NCI-H1092 (cell line): ENCODE measurements at regions not wholly inside any gene's neighbourhood (a gene's known extent, or its start where the extent isn't known, plus 50 kb on each side); places are given as distances from the start of the nearest gene placed in this dataset.
"Not testable (repeated sequence)": the region's sequence is repeated elsewhere in the genome, so short reads cannot be mapped to it uniquely, and the experiment has no call there.

Experiments
- DNase-seq: peaks from one replicate; lab custom pipeline; 2025; lab: John Stamatoyannopoulos, UW

DNA sequence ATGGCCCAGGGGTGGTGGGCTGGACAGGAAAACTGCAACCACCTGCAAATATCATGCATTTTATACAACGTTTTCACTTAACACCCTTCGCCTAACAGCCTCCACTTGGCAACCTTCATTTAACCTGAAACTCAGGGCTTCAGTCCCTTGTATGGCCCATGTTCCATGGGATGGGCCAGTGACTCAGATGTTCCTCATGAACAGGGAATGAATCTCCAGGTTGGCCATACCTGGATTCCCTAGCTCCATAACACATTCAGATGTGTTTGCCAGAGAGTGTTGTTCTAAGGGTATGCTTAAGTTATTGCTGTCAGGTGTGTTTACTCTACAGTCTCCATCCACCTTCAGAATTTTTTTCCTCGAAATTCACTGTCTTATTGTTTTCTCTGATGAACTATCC, 316.9 kb downstream of the JRKL start:
- no peak for DNase-seq

DNA sequence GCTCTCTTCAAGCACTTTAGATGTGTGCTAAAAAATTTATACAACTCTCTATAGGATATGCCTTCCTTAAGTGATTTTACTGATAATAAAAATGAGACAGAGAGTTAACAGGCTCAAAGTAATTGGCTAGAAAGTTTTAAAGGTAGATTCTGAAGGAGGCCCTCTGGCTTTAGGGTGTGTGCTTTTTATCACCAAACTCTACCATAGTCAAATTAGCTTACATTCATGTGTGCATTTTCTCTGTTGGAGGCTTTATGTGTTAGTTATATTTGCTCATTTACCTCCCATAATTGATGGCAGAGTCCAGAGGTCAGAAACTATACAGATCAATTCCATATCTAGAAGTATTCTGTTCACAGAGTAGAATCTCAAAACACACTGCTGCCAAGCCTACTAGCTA, 317.5 kb downstream of the JRKL start:
- no peak for DNase-seq

DNA sequence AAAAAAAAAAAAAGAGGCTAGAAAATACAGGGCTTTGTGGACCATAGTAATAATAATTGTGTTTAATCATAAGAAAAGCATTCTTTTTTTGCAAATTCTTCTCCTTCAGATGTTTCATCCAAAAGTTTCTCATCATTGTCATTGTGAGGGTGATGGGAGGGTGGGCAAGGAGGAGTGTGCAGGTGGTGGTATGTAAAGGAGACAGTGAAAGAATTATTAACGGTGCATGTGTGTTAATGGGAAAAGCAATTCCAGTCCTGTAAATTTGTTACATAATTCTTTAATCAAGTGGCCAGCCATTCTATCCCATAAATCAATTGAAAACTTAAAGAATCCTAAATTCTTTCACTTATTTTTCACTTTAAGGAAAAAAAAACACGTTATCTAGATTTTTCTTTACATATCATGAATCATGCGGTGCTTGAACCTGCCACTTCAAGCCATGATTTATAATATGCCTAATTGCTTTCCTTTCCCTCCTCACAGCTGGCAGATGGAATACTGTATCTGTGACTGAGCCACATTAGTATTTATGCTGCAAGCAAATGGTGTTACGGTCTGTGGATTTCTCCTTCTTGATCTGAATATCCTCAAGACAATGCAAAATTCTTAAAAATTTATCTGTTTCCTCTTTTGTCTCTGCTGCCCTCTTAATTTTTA, 318.5 kb downstream of the JRKL start:
- DNase-seq = no peak

DNA sequence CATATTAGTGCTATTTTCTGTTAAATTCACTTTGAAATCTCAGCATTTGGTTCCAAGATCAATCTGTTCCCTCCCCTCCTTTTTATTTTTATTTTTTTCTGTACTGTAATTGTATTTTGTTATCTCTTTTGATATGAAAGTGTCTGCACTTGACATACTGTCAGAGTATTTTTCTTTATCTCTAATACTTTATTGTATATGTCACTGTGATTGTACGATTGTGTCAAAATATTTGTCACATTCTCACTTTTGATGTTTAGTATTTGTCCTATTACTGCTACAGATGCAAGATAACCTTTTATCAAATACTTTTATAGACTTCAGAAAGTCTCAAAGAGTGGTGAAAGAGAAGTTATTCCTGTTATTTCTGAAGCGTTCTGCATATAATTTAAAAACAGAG, 323.5 kb downstream of the JRKL start:
- DNase-seq = no peak

DNA sequence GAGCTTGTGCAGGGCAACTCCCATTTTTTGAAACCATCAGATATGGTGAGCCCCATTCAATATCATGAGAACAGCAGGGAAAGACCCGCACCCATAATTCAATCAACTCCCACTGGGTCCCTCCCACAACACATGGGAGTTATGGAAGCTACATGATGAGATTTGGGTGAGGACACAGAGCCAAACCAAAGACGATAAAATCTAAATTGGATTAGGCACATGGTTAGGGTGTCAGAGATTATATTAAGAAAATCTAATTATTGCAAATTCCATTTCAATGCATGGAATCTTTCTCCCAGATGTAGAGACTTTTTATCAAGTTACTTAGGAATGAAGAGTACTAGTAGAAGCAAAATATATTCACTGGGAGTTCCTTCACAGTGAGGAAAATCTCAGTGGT, 324.9 kb downstream of the JRKL start:
- no peak for DNase-seq

DNA sequence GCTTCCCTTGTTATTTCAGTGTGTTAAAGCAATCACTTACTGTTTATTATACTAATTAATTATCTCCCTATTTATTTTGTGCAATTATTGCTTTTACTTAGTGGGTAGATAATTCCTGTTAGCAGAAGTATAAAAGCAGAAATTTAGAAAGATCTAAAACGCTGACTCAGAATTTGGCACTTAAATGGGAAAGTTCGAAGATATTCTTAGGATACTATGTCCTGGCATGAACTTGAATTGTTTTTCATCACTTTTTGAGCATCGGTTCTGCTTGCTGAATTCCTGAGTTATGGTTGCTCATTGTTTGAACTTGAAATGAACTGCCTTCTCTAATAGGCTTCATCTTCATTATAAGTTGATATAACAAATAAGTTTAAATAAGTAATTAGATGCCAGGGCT, 325.4 kb downstream of the JRKL start:
- DNase-seq = no peak

DNA sequence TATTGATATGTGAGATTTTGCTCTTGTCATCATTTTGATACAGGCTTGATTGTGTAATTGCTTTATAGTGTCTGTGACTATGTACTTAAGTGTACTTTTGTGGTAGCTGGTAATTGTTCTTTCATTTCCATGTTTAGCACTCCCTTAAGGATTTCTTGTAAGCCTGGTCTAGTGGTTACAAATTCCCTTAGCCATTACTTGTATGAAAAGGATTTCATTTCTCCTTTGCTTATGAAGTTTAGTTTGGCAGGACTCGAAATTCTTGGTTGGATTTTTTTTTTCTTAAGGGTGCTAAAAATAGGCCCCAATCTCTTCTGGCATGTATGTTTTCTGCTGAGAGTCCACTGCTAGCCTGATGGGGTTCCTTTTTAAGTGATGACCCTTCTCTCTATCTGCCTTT, 346.8 kb downstream of the JRKL start:
- DNase-seq = no peak

DNA sequence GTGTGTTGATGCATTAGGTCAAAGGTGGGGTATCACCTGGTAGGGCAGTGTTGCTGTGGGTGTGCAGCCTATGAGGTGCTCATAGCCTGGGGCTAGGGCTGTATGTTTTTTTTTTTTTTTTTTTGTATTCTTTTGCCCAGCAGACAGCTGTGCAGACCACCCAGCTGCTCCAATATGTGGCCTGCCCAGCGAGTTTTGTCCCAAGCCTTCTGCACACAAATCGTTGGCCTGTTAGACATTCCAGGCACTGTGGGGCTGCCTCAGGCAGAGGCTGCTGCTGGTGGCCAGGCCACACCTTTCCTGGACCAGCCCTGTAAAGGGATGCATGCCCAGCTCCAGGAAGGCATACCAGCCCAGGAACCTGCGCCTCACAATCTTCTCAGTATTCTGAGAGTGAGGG, 348.5 kb downstream of the JRKL start:
- DNase-seq = no peak

DNA sequence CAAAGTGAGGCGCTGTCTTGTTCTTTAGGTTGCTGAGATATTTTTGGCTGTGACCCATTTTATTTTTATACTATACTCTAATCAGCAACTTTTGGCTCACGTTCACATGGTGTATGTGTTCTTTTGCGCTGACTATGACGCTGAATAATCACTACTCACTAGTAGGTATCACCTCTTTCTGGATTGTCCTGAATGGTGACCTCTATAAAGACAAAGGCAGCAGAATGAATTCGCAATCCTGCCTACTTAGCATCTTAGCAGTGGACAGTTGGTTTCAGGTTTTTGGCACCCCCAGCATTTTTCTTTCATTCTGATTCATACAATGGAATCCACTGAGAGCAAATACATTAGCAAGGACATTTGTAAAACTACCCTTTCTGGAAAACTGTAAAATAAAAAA, 351.3 kb downstream of the JRKL start:
- DNase-seq = no peak

DNA sequence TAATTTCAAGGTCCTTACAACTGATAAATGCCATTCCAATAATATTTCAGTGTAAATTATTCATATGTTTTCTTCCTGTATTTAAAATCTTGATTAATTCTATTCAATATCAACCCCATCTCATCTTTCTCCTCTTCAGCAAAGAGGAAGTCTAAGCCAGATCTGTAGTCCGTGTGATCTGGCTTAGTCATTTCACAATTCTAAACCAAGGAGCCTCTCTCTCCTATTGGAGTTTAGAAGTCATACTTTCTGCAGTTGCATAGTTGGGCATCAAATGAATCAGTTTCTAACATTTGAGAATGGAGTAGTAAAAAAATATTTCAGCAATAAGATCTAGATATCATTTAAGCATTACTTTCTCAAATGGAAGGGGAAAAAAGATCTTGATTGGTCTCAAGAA, 354.9 kb downstream of the JRKL start:
- no peak for DNase-seq

DNA sequence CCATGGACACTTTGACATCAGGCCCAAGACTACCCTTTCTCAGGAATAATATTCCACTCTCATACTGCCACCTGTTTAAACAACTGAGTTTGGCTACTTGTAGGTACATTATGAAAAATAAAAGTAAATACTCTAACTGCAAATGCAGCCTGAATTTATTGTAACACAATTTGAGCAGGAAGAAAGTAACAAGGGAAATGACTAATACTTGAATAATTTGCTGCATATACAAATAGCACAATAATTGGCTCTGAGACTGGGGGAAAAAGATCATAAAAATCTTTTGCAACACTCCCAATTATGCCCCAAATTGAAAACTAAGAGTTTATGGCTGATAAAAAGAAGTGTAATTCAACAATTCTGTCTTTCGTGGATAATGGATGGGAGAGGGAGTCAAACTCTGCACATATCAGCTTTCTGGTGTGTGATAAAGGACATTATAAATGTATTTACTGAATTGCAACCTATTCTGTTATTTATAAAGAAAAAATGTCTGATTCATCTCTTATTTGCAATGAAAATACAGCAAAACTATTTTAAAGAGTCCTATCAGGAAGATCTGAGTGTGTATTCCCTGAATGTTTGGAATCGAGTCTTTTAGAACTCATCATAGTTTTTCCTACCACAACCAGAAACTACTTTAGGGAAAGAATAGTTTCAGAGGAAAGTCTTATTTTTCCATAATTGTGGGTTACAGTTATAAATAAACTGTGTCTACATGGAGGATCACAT, 359.0 kb downstream of the JRKL start:
- no peak for DNase-seq

DNA sequence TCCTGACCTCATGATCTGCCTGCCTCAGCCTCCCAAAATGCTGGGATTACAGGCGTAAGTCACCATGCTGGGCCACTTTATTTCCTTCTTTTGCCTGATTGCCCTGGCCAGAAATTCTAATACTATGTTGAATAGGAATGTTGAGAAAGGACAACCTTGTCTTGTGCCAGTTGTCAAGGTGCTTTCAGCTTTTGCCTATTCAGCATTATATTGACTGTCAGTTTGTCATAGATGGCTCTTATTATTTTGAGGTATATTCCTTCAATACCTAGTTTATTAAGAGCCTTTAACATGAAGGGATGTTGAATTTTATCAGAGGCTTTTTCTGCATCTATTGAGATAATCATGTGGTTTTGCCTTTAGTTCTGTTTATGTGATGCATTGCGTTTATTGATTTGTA, 362.0 kb downstream of the JRKL start:
- not testable (repeated sequence) for DNase-seq

DNA sequence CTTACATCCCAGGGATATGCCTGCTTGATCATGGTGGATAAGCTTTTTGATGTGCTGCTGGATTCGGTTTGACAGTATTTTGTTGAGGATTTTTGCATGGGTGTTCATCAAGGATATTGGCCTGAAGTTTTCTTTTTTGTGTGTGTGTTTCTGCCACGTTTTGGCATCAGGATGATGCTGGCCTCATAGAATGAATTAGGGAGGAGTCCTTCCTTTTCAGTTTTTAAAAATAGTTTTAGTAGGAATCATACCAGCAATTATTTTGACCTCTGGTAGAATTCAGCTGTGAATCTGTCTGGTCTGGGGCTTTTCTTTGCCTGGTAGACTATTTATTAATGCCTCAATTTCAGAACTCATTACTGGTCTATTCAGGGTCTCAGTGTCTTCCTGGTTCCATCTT, 362.4 kb downstream of the JRKL start:
- DNase-seq = no peak

DNA sequence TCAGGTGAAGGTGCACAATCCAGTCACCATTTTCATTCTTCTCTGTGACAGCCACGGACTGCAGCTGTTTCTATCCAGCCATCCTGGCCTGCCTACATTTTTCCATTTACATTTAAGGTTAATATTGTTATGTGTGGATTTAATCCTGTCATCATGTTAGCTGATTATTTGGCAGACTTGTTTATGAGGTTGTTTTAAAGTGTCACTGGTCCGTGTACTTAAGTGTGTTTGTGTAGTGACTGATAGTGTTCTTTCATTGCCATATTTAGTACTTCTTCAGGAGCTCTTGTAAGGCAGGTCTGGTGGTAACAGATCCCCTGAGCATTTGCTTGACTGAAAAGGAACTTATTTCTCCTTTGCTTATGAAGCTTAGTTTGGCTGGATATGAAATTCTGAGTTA, 364.2 kb downstream of the JRKL start:
- DNase-seq = no peak

DNA sequence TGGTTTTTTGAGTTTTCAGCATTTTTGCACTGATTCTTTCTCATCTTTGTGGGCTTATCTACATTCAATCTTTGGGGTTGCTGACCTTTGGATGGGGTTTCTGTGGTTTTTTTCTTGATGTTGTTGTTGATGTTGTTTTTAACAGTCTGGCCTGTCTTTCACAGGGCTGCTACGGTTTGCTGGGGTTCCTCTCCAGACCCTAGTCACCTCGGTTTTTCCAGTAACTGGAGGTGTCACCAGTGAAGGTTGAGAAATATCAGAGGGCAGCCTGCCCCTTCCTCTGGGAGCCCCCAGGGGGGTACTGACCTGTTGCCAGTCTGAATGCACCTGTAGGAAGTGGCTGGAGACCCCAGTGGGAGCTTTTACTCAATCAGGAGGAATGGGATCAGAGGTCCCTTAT, 365.4 kb downstream of the JRKL start:
- no peak for DNase-seq

DNA sequence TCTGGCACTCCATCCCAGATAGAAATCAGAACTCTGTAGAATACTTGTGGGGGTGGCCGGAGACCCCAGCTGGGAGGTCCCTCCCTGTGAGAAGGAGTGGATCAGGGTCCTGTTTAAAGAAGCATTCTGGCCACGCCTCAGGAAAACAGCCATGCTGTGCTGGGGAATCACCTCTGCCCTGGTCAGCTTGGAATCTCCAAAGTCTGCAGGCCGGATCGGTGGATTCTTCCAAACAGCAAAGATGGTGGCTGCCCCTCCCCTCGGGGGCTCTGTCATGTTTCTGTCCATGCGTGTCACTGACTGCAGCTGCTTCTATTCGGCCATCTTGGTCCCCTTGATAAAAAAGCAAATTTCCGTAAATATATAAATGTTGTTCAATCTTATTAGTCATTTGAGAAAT, 365.9 kb downstream of the JRKL start:
- DNase-seq = no peak

DNA sequence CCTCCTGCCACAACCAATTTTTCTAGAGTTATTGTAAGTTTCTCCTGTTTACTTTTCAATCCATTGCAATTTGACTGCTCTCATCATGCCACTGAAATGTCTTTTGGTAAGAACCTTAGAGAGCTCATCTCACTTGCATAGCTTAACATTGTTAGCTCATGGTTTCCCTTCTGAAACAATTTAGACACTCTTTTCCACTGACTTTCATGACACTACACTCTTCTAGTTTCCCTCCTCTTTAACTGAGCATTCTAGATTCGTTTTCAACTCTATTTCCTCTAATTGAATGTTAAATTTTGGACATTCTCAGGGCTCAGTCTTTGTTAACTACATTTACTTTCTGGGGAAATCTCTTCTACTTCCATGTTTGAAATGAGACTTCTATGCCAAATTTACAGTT, 369.1 kb downstream of the JRKL start:
- no peak for DNase-seq

DNA sequence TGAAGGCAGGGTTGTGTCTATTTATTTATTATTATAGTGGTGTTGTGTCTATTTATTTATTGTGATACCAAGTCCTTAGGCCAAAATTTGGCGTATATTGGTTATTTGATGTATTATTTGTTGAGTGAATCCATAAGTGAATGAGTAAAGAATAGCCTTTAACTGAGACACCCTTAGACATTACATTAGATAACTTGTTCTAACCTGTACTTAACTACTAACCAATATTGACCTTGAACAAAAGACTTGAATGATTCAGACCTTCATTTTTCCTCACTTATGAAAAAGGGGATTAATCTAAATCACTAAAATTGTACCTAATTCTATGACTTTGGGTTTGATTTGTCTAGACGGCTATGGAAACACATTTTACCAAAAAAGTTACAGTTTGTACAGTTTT, 370.5 kb downstream of the JRKL start:
- no peak for DNase-seq

DNA sequence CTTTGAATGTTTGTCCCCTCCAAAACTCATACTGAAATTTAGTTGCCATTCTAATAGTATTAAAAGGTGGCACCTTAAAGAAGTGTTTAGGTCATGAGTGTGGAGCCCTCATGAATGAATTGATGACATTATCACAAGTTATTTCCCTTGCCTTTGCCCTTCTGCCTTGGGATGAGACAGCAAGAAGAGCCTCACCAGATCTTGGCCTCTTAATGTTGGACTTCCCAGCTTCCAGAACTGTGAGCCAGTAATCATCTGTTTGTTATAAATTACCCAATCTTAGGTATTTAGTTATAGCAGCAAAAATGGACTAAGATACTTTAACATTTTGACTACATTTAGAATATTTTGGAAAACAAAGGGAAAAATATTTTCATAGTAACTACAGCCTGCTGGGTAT, 371.0 kb downstream of the JRKL start:
- no peak for DNase-seq

DNA sequence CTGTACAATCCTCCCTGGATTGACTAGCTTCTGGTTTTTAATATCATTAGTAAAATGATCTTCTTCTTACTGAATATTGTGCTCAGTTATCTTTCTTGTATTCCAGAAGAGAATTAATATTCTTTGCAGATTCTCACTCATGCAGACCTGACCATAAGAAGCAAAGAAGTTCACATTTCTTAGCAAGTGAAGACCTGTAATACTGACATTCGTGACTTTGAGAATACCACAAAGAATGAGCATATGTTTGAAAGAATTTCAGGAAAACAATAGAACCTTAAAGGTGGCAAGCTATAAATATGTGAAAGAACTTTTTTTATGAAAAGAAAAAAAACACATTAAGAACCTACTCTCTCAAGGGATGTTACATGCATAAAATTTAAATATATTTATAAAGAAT, 371.6 kb downstream of the JRKL start:
- no peak for DNase-seq

DNA sequence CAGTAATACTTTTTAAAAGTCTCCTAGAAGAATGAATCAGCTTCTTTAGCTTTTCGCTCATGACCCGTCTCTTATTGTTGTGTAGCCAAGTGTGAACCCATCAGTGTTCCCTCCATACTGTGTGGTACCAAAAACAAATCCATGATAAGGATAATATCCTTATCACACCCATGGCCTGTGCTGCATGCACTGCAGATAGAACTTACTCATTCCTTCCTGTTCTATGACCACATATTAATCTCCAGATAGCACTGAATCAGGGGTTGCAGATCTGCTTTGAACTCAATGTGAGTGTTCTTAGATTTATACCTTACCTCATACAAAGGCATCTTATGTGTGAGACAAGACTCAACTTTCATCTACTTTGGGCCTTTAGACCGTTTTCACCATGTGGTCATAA, 373.4 kb downstream of the JRKL start:
- no peak for DNase-seq

DNA sequence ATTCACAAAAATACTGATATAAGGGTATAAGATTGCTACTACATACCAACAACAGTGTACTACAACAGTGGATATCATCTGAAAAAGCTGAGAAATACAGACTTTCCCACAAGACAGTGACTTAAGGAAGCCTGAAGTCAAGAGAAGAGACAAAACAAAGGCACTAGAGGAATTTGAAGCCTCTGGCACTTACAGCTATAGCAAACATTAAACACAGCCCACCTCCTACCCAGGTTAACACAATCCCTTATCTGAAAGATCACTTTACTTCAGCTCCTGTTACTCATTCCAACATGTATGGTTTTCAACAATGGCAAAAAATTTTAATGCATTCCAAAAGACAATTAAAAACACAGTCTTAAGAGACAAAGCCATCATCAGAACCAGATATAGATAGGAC, 388.5 kb downstream of the JRKL start:
- no peak for DNase-seq

DNA sequence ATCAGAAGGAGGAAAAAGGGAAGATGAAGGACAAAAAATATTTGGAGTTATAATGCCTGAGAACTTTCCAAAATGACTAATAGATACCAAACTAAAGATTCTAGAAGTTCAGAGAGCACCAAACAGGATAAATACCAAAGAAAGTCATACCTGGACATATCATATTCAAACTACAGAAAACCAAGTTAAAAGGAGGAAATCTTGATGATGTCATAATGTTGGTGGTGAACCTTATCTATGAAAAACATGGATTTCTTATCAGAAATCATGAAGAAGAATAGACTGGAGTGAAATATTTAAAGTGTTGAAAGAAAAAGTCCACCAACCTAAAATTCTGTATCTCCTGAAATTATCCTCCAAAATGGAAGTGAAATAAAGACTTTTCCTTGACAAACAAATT, 389.2 kb downstream of the JRKL start:
- no peak for DNase-seq

DNA sequence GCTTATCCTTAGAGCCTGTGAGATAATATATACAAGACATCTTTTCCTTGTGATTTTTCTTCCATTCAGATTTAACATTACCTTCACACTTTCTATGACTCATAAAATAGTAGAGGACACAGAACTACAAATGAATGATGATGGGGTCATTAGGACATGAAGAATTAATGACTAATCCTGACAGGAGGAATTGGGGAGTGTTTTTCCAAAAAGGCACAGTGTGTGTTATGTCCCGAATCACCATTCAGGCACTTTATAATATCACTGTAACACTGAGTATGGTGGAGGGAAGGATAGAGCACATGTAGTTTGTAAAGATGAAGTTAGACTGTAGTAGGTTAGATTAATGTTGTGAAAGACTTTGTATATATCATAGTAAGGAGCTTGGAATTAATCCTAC, 391.3 kb downstream of the JRKL start:
- DNase-seq = no peak
